ENCODE measurements at regions not wholly inside any gene's neighbourhood (a gene's known extent, or its start where the extent isn't known, plus 50 kb on each side); places are given as distances from the start of the nearest gene placed in this dataset.

DNA sequence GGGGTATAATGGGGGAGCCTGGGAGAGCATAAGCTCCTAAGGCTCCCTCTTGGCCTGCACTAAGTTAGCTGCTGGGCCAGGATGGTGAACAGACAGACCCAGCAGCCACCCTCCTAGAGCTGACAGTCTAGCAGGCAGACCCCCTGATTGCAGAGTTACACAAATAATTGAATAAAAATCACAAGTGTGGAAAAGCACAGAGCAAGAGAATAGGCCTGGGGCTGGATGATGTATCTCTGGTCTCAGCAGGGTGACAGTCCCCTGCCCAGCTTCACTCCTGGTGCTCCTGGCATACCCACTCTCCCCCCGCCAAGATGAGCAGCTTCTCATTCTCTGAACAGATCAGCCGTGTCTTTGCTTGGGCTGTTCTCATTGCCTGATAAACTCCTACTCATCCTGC lies 86.1 kb upstream of the STX18 start:
- TF ChIP-seq, protein P1, sequence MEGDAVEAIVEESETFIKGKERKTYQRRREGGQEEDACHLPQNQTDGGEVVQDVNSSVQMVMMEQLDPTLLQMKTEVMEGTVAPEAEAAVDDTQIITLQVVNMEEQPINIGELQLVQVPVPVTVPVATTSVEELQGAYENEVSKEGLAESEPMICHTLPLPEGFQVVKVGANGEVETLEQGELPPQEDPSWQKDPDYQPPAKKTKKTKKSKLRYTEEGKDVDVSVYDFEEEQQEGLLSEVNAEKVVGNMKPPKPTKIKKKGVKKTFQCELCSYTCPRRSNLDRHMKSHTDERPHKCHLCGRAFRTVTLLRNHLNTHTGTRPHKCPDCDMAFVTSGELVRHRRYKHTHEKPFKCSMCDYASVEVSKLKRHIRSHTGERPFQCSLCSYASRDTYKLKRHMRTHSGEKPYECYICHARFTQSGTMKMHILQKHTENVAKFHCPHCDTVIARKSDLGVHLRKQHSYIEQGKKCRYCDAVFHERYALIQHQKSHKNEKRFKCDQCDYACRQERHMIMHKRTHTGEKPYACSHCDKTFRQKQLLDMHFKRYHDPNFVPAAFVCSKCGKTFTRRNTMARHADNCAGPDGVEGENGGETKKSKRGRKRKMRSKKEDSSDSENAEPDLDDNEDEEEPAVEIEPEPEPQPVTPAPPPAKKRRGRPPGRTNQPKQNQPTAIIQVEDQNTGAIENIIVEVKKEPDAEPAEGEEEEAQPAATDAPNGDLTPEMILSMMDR (IDR thresholded peaks at IDR 0.05) = no peak
- no peak for TF ChIP-seq POLR2AphosphoS5 (IDR thresholded peaks at IDR 0.05)
- no peak for TF ChIP-seq POLR2A (IDR thresholded peaks at IDR 0.05)
- no peak for TF ChIP-seq EP300 (IDR thresholded peaks at IDR 0.05)

All from stomach (tissue), 4 donors.